Frontal cortex (tissue), 3 donors: ENCODE measurements at regions not wholly inside any gene's neighbourhood (a gene's known extent, or its start where the extent isn't known, plus 50 kb on each side); places are given as distances from the start of the nearest gene placed in this dataset.
"Not testable (repeated sequence)": the region's sequence is repeated elsewhere in the genome, so short reads cannot be mapped to it uniquely, and the experiment has no call there.

Source experiments
- DNase-seq, 2 donors: peaks; one replicate each; pipeline ENCODE4 v3.0.0; 2012; ENCODE audit warnings: low spot score in 2 of 2
- FAIRE-seq: peaks from 2 replicates; lab custom pipeline; 2012; peaks lifted over from hg19 to GRCh38; lab: Jason Lieb, UNC
- donor health status: control.
- donor health status: control.
- donor health status: control.

- no peak for DNase-seq
- FAIRE-seq = no peak
Measured at GRCh38 chr6:21937466-21937865, 343.9 kb downstream of the SOX4 start.

DNA sequence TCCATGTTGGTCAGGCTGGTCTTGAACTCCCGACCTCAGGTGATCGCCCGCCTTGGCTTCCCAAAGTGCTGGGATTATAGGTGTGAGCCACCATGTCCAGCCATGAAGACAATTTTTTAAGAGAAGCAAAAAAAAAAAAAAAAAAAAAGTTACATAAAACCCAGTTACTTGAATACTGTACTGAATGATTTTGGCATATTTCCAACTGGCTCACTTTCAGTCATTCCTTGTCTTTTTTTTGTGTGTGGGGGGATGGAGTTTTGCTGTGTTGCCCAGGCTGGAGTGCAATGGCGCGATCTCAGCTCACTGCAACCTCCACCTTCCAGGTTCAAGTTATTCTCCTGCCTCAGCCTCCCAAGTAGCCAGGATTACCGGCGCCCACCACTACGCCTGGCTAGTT lies 345.5 kb downstream of the SOX4 start:
- FAIRE-seq, DNase-seq: not testable (repeated sequence)

GRCh38 chr6:21941926-21942325 lies 348.4 kb downstream of the SOX4 start:
- DNase-seq (no peak), FAIRE-seq (no peak)

DNA sequence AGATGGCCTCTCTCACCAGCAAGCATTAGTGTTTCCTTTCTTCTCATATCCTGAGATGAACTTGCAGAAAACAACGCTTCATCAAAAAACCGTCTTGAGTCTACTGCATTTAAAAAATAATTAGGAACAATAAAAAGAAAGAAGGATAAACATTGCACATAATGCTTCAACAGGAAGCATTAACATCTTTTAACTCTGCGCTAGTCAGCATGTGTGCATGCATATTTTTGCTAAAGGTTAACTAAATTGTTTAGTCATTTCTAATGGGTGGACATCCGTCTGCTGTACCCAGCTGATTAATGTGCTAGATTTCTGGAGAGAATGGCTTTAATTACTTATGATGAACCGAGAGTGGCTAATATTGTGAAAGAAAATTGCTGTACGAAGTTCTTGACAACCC lies 349.3 kb downstream of the SOX4 start:
- FAIRE-seq = no peak

GRCh38 chr6:21946298-21946783 lies 350.5 kb downstream of the PRL start:
- no peak for DNase-seq
- FAIRE-seq = no peak

More for the DNA sequence above, 349.3 kb downstream of the SOX4 start:
- DNase-seq = no peak

- not testable (repeated sequence) for FAIRE-seq, DNase-seq
Measured at GRCh38 chr6:21947227-21947626, 349.6 kb downstream of the PRL start.

- no peak for FAIRE-seq
- DNase-seq = no peak
Measured at GRCh38 chr6:21947731-21948386, 349.0 kb downstream of the PRL start.

GRCh38 chr6:21949211-21949801 lies 347.5 kb downstream of the PRL start:
- no peak for DNase-seq
- no peak for FAIRE-seq

- FAIRE-seq = no peak
- no peak for DNase-seq
Measured at GRCh38 chr6:21952367-21952766, 344.5 kb downstream of the PRL start.

DNA sequence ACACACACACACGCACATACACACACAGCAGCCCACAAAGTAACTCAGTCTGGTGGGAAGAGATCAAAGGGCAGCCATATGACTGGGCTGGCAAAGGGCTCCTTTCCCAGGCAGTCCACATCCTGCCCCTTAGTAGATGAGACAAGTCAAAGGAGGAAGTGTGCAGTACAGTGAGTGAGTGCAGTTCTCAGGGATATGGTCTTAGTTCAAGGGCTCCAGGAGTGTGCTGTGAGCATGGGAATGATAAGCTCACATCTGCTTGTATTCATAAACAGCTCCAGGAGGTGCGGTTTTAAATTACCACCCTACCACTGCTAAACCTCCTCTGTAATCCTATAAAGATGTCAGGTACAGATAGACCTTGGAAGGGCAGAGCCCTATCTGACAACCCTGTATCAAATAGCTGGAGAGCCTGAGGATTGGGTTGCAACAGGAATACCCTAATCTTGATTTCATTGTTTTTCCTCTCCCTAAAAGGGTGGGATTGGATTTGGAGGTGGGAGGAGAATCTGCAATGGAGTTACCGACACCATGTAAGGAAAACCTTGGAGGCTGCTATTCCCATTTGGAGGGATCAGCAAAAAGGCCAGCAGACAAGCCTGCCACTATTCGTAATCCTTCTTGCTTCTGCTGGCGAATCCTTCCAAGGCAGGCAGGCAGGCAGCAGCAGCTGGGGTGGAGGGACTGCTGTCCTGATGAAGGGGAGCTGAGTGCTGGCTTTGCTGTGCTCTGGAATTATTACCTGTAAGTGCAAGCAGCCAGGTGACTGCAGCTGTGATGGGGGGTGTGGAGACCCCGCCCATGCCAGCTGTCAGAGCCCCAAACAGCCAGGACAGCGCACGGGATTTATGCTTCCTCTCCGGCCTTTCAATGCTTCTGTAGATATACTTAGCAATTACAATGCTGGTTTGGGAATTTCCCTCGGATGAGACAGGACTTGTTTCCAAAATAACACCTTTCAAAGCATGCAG lies 342.7 kb downstream of the PRL start:
- FAIRE-seq = no peak
- peak in 1 of 2 donors; percentile 19 for DNase-seq

DNA sequence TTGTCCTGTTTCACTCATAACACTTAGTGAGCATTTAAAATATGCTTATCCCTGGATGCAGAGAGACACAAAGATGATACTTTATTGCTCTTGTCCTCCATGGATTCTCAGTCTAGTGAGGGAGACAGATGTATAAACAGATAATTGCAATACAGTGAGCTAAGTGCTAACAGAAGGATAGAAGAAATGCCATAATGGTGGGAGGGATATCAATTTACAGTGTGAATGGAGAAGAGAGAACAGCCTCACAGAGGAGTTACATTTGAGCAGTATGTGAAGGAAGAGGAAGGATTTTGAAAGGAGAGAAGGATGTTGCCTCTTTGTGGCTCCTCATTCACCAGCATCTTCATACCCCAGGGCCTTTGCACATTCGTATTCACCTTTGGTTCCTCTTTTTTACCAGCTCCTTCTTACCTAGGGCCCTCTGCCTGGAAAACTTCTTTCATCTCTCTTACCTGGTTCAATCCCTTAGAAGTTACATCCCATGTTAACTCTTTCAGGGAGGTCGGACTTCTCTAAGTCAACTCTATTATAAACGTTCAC lies 341.7 kb downstream of the PRL start:
- no peak for FAIRE-seq
- no peak for DNase-seq

DNA sequence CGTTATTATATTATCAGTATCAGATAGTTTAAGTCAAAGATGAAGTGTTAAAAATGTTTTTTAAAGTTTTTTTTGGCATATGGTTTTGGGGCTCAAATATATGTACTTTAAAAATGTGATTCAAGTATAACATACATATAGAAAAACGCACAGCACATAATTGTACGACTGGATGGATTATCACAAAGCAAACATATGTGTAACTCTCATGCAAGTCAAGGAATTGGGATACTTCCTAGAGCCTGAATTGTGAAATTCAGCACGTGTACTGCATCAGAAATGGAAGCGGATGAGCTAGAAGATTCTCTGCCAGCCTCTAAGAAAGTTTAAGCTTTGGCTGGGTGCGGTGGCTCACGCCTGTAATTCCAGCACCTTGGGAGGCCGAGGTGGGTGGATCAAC lies 340.9 kb downstream of the PRL start:
- FAIRE-seq = no peak

GRCh38 chr6:21958428-21958827 lies 338.4 kb downstream of the PRL start:
- FAIRE-seq (no peak), DNase-seq (no peak)

More for the DNA sequence above, 340.9 kb downstream of the PRL start:
- DNase-seq = no peak

DNA sequence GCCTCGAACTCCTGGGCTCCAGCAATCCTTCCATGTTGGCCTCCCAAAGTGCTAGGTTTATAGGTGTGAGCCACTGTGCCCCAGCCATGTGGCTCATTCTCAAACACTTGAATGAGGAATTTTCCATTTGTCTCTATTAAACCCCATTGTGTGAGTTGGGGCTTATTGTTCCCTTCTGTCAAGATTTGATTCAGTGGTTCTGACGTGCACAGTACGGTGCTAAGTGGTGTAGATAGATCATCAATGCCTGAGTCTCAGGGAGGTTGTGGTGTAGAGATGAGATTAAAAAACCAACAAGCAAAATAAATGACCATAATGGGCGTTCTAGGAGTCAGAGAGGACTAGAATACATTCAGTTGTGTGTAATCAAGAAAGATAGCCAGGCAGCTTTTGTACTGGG lies 335.6 kb downstream of the PRL start:
- FAIRE-seq (no peak), DNase-seq (no peak)

DNA sequence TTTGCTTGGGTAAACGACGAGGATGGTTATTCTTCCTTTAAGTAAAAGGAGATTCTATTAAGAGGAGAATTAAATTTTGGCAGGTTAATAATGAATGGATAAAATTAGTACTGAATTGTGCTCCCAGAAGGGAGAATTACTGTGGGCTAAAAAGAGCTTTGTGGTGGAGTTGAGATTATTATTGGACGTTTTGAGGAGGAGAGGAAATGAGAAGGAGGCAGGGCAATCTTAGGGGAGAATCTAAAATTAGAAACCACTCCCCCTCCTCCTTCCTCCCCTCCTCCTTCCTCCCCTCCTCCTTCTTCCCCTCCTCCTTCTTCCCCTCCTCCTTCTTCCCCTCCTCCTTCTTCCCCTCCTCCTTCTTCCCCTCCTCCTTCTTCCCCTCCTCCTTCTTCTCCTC lies 331.8 kb downstream of the PRL start:
- DNase-seq (no peak), FAIRE-seq (no peak)

GRCh38 chr6:21965953-21966539 lies 330.8 kb downstream of the PRL start:
- DNase-seq = no peak
- no peak for FAIRE-seq

- DNase-seq (no peak), FAIRE-seq (no peak)
Measured at GRCh38 chr6:21967056-21967974, 329.5 kb downstream of the PRL start.

DNA sequence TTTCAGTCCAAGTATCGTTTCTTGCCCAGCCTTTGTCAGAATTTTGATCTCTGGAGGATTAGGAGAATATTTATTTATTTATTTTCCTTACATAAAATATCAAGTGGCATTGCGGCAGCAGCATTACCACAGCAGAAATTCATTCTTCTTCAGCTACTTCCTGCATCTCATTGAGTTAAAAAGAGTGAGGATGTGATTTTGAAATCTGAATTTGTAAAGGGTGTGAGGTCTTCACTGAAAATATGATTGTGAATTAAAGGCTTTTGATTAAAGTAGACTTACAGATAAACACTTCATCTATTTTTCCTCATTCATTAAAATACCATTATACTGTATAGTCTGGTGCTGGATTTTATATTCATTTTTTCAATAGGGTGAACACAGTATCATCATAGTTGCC lies 328.4 kb downstream of the PRL start:
- FAIRE-seq = no peak
- no peak for DNase-seq

DNA sequence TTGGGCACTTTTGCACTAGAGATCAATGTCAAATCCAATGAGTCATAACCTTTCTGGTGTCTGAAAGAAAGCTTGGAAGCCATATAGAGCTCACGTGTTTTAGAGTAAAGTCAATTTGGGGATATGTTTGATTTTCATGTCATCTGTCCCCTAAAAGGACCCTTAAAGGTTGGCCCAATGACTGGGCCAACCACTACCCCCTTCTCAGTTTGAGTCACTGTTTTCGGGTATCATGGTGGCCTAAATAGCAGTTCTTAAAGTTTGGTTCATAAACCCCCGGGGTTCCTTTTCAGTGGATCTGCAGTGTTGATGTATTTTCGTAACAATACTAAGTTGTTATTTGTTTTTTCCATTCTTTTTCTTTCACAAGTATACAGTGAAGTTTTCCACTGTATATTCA lies 327.6 kb downstream of the PRL start:
- DNase-seq = no peak
- FAIRE-seq = no peak
